ENCODE measurements at regions not wholly inside any gene's neighbourhood (a gene's known extent, or its start where the extent isn't known, plus 50 kb on each side); places are given as distances from the start of the nearest gene placed in this dataset.

GRCh38 chr4:170777663-170778062 lies 687.9 kb upstream of the AADAT start:
- no peak for TF ChIP-seq POLR2A (IDR thresholded peaks at IDR 0.05)
- no peak for TF ChIP-seq CTCF (IDR thresholded peaks at IDR 0.05)

Data from testis (tissue), 2 donors.